Endodermal cell (in vitro differentiated cells): ENCODE measurements at regions not wholly inside any gene's neighbourhood (a gene's known extent, or its start where the extent isn't known, plus 50 kb on each side); places are given as distances from the start of the nearest gene placed in this dataset.
A peak's percentile ranks its signal among the peaks of the same experiment; 100 is the strongest.
"Not testable (repeated sequence)": the region's sequence is repeated elsewhere in the genome, so short reads cannot be mapped to it uniquely, and the experiment has no call there.

Experiments used
- DNase-seq: peaks from one replicate; pipeline ENCODE4 v3.0.0-alpha.2; 2017
- H3K27ac ChIP-seq: 2 replicates; pipeline ENCODE4 v1.5.1; 2013; ENCODE audit warnings: mild to moderate bottlenecking, low read depth, low read length, moderate library complexity
- H3K27me3 ChIP-seq: 2 replicates; pipeline ENCODE4 v1.6.1; 2013; ENCODE audit warnings: mild to moderate bottlenecking, low read length, moderate library complexity; ENCODE audit not compliant: insufficient read depth, control insufficient read depth, poor library complexity, severe bottlenecking
- H3K36me3 ChIP-seq: 2 replicates; pipeline ENCODE4 v1.7.0; 2013; ENCODE audit warnings: mild to moderate bottlenecking, low read length, moderate library complexity; ENCODE audit not compliant: control insufficient read depth, insufficient read depth
- H3K4me1 ChIP-seq: one replicate; pipeline ENCODE4 v1.7.0; 2013; ENCODE audit warnings: low read length; ENCODE audit not compliant: control insufficient read depth, insufficient read depth
- H3K4me3 ChIP-seq: 2 replicates; pipeline ENCODE4 v1.5.1; 2013; ENCODE audit warnings: mild to moderate bottlenecking, low read length, moderate library complexity
- H3K9ac ChIP-seq: 2 replicates; pipeline ENCODE4 v1.6.1; 2013; ENCODE audit warnings: mild to moderate bottlenecking, low read length, moderate library complexity; ENCODE audit not compliant: poor library complexity, severe bottlenecking; ENCODE audit errors: extremely low read depth
- H3K9me3 ChIP-seq: 2 replicates; pipeline ENCODE4 v1.6.1; 2013; ENCODE audit warnings: mild to moderate bottlenecking, low read length, moderate library complexity; ENCODE audit not compliant: control insufficient read depth
- H3K27ac Mint-ChIP-seq: 2 replicates; pipeline ENCODE4 v1.8.0; 2020; ENCODE audit warnings: mixed read lengths
- H3K27me3 Mint-ChIP-seq: 2 replicates; pipeline ENCODE4 v1.8.0; 2021; ENCODE audit warnings: mild to moderate bottlenecking, mixed read lengths; ENCODE audit not compliant: insufficient read depth
- H3K36me3 Mint-ChIP-seq: 2 replicates; pipeline ENCODE4 v1.8.0; 2020; ENCODE audit warnings: low read depth, mixed read lengths
- H3K4me1 Mint-ChIP-seq: 2 replicates; pipeline ENCODE4 v1.8.0; 2020; ENCODE audit warnings: mixed read lengths
- H3K4me3 Mint-ChIP-seq: 2 replicates; pipeline ENCODE4 v1.8.0; 2020; ENCODE audit warnings: mild to moderate bottlenecking, moderate library complexity, mixed read lengths
- H3K9me3 Mint-ChIP-seq: 2 replicates; pipeline ENCODE4 v1.8.0; 2020; ENCODE audit warnings: mild to moderate bottlenecking, mixed read lengths
- WGBS, 2 experiments: methylation state at CpG; one replicate each; pipeline versions ENCODE4 v1.1.5 to v1.1.7; 2013; ENCODE audit warnings: missing lambda C conversion rate in 2 of 2, mixed read lengths in 1 of 2; ENCODE audit not compliant: insufficient coverage in 1 of 2, insufficient read length in 1 of 2; 5-methylcytosine and 5-hydroxymethylcytosine counted together
- TF ChIP-seq, protein P1 (sequence below): fragments of 200-600 bp; sonication (generic); conservative IDR thresholded peaks from 2 replicates; pipeline ENCODE4 v1.5.0; 2021; ENCODE audit warnings: antibody characterized with exemption, mild to moderate bottlenecking

DNA sequence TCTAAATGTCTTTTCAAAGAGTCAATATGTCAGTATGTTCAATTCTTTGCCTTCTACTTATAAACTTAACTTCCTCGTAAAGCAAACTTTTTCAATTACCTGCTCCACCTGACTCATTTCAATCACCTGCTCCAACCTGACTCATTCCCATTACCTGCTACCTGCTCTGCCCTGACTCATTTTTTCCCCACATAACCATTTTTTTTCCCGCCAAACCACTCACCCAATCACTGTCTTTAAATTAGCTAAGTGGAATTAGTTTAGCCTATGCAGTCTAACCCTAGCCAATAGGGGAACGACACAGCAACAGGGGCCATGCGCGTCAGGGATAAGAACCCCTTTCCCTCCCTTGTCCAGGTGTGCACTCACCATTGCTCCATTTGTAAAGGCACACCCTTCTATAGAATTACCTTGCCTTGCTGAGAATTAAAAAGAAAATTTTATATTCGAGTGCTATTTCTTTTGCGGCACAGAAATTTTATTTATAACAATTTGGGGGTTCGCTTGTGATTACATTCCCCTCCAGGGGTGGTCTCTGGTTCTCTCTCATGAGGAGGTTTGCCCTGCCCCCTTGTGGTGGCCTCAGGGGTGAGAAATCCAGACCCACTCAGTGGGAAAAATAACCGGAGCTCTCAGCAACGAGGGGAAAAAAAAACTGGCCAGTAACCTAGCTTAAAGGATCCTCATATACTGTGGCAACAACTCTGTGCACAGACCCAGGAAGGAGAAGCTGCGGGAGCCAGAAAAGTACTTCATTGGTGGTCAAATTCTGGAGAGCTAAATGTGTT lies 193.1 kb downstream of the ZNF486 start:
- 73 to 92% methylated on average over 5 to 11 of the region's 11 CpGs for WGBS, 2 experiments
- Histone ChIP-seq H3K4me3 (peak overlapping the region; percentile 48), H3K9ac (no peak overlapping the region), H3K4me1 (peaks cover 1% of the 10 kb centered on the region), H3K9me3 (peaks cover 62% of the 10 kb centered on the region), H3K36me3 (peaks cover 28% of the 10 kb centered on the region), H3K27ac (no peak overlapping the region), H3K27me3 (no peaks in the 10 kb centered on the region)
- peaks cover 25% of the 10 kb centered on the region for H3K27me3 Mint-ChIP-seq
- TF ChIP-seq, protein P1, sequence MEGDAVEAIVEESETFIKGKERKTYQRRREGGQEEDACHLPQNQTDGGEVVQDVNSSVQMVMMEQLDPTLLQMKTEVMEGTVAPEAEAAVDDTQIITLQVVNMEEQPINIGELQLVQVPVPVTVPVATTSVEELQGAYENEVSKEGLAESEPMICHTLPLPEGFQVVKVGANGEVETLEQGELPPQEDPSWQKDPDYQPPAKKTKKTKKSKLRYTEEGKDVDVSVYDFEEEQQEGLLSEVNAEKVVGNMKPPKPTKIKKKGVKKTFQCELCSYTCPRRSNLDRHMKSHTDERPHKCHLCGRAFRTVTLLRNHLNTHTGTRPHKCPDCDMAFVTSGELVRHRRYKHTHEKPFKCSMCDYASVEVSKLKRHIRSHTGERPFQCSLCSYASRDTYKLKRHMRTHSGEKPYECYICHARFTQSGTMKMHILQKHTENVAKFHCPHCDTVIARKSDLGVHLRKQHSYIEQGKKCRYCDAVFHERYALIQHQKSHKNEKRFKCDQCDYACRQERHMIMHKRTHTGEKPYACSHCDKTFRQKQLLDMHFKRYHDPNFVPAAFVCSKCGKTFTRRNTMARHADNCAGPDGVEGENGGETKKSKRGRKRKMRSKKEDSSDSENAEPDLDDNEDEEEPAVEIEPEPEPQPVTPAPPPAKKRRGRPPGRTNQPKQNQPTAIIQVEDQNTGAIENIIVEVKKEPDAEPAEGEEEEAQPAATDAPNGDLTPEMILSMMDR, result peak; percentile 87
- peak overlapping the region; percentile 94 for H3K27ac Mint-ChIP-seq
- H3K4me3 Mint-ChIP-seq, result peak overlapping the region; percentile 70
- peak; percentile 86 for DNase-seq
- H3K9me3 Mint-ChIP-seq, result peaks cover 18% of the 10 kb centered on the region
- peaks cover 26% of the 10 kb centered on the region for H3K36me3 Mint-ChIP-seq
- peaks cover 48% of the 10 kb centered on the region for H3K4me1 Mint-ChIP-seq

DNA sequence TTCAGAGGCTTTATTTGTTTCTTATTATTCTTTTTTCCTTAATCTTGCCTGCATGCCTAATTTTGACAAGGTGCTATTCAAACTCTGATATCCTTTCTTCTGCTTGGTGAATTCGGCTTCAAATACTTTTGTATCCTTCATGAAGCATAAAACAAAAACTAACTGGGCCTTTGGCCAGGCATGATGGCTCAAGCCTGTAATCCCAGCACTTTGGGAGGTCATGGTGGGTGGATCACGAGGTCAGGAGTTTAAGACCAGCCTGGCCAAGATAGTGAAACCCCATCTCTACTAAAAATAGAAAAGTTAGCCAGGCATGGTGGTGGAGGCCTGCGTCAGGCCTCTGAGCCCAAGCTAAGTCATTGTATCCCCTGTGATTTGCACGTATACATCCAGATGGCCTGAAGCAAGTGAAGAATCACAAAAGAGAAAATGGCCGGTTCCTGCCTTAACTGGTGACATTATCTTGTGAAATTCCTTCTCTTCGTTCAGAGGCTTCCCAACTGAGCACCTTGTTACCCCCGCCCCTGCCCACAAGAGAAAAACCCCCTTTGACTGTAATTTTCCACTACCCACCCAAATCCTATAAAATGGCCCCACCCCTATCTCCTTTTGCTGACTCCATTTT lies 191.9 kb downstream of the ZNF486 start:
- not testable (repeated sequence) for H3K27ac ChIP-seq

DNA sequence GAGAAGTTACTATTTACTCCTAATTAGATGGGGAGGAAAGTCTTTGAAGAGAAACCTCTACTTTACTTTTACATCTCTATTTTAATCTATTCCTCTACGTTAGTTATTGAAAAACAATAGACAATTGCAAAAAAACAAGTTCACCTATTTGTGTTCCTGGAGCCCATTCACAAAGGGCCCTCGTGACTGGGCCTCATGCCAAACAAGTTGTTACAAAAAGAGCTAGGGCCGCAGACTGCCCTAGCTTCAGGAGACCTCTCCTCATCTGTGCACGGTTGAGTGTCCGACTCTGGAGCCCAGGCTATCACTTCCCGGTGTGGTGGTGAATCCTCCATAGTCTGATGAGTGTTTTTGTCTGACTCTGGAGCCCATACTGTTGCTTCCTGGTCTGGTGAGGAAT lies 190.9 kb downstream of the ZNF486 start:
- 97 to 100% methylated on average over 6 of the region's 6 CpGs for WGBS, 2 experiments
- H3K27ac Mint-ChIP-seq, result no peak overlapping the region
- H3K27me3 Mint-ChIP-seq, result peaks cover 8% of the 10 kb centered on the region
- Histone ChIP-seq H3K36me3 (peaks cover 8% of the 10 kb centered on the region), H3K27ac (no peak overlapping the region), H3K9me3 (peaks cover 49% of the 10 kb centered on the region), H3K9ac (no peak overlapping the region), H3K4me3 (no peak overlapping the region), H3K27me3 (no peaks in the 10 kb centered on the region), H3K4me1 (no peaks in the 10 kb centered on the region)
- no peak for DNase-seq
- peaks cover 29% of the 10 kb centered on the region for H3K4me1 Mint-ChIP-seq
- peaks cover 6% of the 10 kb centered on the region for H3K36me3 Mint-ChIP-seq
- no peak overlapping the region for H3K4me3 Mint-ChIP-seq
- H3K9me3 Mint-ChIP-seq, result peaks cover 16% of the 10 kb centered on the region
- TF ChIP-seq, protein P1, result no peak

More for the DNA sequence above, 191.9 kb downstream of the ZNF486 start:
- H3K27me3 Mint-ChIP-seq, result peaks cover 13% of the 10 kb centered on the region
- not testable (repeated sequence) for DNase-seq, H3K9ac ChIP-seq, H3K27ac Mint-ChIP-seq, H3K27me3 ChIP-seq, H3K4me3 Mint-ChIP-seq, H3K4me1 ChIP-seq
- Histone ChIP-seq H3K36me3 (peaks cover 16% of the 10 kb centered on the region), H3K9me3 (peaks cover 50% of the 10 kb centered on the region), H3K4me3 (peak overlapping the region; percentile 18)
- H3K4me1 Mint-ChIP-seq, result peaks cover 39% of the 10 kb centered on the region
- peaks cover 16% of the 10 kb centered on the region for H3K9me3 Mint-ChIP-seq
- H3K36me3 Mint-ChIP-seq, result peaks cover 15% of the 10 kb centered on the region
- WGBS, 2 experiments, result 89 to 97% methylated on average over 5 to 7 of the region's 7 CpGs
